Breast epithelium (tissue), 4 donors: ENCODE measurements at regions not wholly inside any gene's neighbourhood (a gene's known extent, or its start where the extent isn't known, plus 50 kb on each side); places are given as distances from the start of the nearest gene placed in this dataset.

Experiments
- DNase-seq, 2 donors: peaks; one replicate each; pipeline ENCODE4 v3.0.0-alpha.2; 2019; ENCODE audit warnings: low spot score in 2 of 2
- H3K27ac ChIP-seq, 2 donors: fragments of 200-600 bp; sonication (generic) in 1 of 2; one replicate each; pipeline ENCODE4 v1.5.1; 2016 to 2019; ENCODE audit warnings: mild to moderate bottlenecking in 1 of 2
- H3K27me3 ChIP-seq, 2 donors: fragments of 200-600 bp; sonication (generic) in 1 of 2; one replicate each; pipeline versions ENCODE4 v1.5.1 to v1.6.0; 2017 to 2019; ENCODE audit warnings: control low read depth in 1 of 2, mild to moderate bottlenecking in 1 of 2
- H3K36me3 ChIP-seq: fragments of 200-600 bp; one replicate; pipeline ENCODE4 v1.5.1; 2019
- H3K4me1 ChIP-seq, 2 donors: fragments of 200-600 bp; sonication (generic); one replicate each; pipeline ENCODE4 v1.5.1; 2016 to 2019; ENCODE audit warnings: control low read depth in 1 of 2
- H3K4me3 ChIP-seq, 3 donors: fragments of 200-600 bp; sonication (generic); 1 replicate in 2 of 3; 2 replicates in 1 of 3; pipeline ENCODE4 v1.5.1; 2016 to 2019; ENCODE audit warnings: mild to moderate bottlenecking in 3 of 3, moderate library complexity in 2 of 3
- H3K9me3 ChIP-seq, 2 donors: fragments of 200-600 bp; sonication (generic) in 1 of 2; one replicate each; pipeline ENCODE4 v1.5.1; 2016 to 2019; ENCODE audit warnings: control low read depth in 1 of 2
- POLR2A ChIP-seq: fragments of 450-650 bp; IDR thresholded peaks from one replicate; pipeline ENCODE4 v1.6.1; 2016; ENCODE audit warnings: antibody characterized with exemption, mild to moderate bottlenecking, moderate library complexity
- POLR2AphosphoS5 ChIP-seq, 3 donors: sonication (generic); formaldehyde crosslinking; IDR thresholded peaks; one replicate each; pipeline ENCODE4 v1.6.1; 2017; ENCODE audit warnings: antibody characterized with exemption in 3 of 3
- intact Hi-C: fragments of 100-400 bp; cut with DNase I; formaldehyde crosslinking; loops from one replicate; pipeline ENCODE4 v1.15.1; 2023; ENCODE audit warnings: low total_unique reads
- TF ChIP-seq, protein P1 (sequence below), 3 donors: fragments of 450-650 bp; IDR thresholded peaks; one replicate each; pipeline ENCODE4 v1.5.1; 2016 to 2017; ENCODE audit warnings: antibody characterized with exemption in 3 of 3, mild to moderate bottlenecking in 3 of 3, moderate library complexity in 3 of 3

DNA sequence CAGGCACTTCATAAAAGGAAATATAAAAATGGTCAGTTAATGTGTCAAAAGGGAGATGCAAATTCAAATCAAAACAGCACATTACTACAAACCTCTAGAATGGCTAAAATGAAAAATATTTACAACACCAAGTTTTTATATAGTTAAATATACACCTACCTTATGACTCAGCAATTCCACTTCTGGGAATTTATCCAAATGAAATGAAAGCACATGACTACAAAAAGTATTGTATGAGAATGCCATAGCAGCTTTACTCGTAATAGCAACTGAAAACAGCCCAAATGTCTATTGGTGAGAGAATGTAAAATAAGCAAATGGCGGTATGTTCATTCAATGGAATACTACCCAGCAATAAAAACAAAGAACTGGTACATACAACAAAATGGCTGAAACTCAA lies 175.8 kb upstream of the SPAG17 start:
- TF ChIP-seq POLR2A = no peak
- no peak for TF ChIP-seq POLR2AphosphoS5 (IDR thresholded peaks at IDR 0.05)
- TF ChIP-seq, protein P1, sequence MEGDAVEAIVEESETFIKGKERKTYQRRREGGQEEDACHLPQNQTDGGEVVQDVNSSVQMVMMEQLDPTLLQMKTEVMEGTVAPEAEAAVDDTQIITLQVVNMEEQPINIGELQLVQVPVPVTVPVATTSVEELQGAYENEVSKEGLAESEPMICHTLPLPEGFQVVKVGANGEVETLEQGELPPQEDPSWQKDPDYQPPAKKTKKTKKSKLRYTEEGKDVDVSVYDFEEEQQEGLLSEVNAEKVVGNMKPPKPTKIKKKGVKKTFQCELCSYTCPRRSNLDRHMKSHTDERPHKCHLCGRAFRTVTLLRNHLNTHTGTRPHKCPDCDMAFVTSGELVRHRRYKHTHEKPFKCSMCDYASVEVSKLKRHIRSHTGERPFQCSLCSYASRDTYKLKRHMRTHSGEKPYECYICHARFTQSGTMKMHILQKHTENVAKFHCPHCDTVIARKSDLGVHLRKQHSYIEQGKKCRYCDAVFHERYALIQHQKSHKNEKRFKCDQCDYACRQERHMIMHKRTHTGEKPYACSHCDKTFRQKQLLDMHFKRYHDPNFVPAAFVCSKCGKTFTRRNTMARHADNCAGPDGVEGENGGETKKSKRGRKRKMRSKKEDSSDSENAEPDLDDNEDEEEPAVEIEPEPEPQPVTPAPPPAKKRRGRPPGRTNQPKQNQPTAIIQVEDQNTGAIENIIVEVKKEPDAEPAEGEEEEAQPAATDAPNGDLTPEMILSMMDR (IDR thresholded peaks at IDR 0.05) = no peak
- H3K4me3 ChIP-seq = no peak overlapping the region
- no peak for DNase-seq
- peaks cover 0 to 51% of the 10 kb centered on the region in 2 donors for H3K9me3 ChIP-seq
- H3K36me3 ChIP-seq = no peaks in the 10 kb centered on the region
- no peaks in the 10 kb centered on the region for H3K4me1 ChIP-seq
- intact Hi-C loops = no loop called here
- H3K27ac ChIP-seq = no peak overlapping the region
- no peaks in the 10 kb centered on the region for H3K27me3 ChIP-seq

DNA sequence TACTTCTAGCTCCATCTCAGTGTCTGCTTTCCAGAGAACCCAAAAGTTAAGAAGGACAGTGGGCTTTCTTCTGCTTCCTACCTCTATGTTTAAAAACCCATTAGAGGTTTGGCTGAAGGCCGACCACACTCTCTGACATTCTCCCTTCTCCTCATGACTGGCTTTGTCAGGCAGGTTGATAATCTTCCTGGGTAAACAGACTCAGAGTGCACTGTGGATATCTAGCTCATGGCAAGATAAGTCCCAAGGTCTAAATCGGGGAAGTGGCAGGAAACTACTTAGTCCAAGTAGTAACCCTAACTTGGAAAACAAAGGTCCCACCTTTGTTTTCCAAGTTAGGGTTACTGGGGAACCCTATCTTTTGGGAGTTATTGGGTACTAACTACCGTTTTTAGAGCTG lies 161.9 kb upstream of the SPAG17 start:
- intact Hi-C loops = no loop called here
- DNase-seq = no peak
- Histone ChIP-seq H3K4me1 (no peaks in the 10 kb centered on the region), H3K27ac (no peak overlapping the region), H3K36me3 (no peaks in the 10 kb centered on the region), H3K4me3 (no peak overlapping the region), H3K27me3 (no peaks in the 10 kb centered on the region), H3K9me3 (no peaks in the 10 kb centered on the region)
- no peak for TF ChIP-seq POLR2AphosphoS5 (IDR thresholded peaks at IDR 0.05)

DNA sequence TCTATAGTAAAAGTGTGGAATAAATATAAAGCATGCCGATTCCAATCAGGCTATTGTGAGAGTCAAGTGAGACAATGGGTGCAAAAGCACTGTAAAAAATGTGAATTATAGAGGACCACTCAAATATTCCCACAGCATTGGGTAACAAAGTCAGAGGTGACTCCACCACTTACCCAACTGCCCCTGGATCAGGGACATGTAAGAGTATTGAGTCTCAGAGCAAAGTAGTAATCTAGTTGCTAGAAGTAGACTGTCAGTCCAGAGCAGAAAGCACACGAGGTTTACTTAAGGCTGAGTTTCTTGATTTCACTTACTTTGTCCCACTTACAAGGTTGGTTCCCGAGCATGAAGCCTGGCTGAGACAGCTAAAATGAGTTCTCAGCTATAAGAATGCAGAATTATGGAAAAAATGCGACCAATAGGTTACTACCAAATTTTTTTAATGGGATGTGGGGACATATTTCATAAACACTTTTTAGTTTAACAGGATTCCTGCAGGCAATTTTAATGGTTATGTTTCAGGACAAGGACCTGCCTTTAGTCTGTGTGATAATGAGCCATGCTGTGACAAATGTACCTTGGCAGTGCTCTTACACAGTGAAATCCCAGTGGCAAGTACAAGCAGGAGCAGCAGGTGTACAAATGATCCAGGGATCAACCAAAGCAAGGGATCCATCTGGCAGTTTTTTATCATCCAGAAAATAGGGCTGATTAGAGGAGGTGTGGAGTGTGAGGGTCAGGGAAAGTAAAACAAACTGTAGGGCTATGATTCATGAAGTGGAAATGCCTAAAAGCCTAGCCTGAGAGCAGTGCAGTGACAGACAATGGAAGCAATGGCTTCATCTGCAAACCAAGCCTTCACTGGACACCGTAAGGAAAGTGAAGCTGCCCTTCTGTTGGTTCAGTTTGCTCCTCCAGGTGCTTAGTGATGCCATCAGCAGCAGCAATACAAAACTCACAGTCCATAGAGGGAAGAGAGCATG lies 156.2 kb upstream of the SPAG17 start:
- Histone ChIP-seq H3K4me3 (no peak overlapping the region), H3K9me3 (no peaks in the 10 kb centered on the region), H3K4me1 (no peaks in the 10 kb centered on the region), H3K36me3 (no peaks in the 10 kb centered on the region), H3K27ac (no peak overlapping the region), H3K27me3 (no peaks in the 10 kb centered on the region)
- intact Hi-C loops = no loop called here
- DNase-seq = no peak
- TF ChIP-seq POLR2A (no peak), POLR2AphosphoS5 (IDR thresholded peaks at IDR 0.05) (no peak)
- TF ChIP-seq, protein P1 (IDR thresholded peaks at IDR 0.05) = no peak

DNA sequence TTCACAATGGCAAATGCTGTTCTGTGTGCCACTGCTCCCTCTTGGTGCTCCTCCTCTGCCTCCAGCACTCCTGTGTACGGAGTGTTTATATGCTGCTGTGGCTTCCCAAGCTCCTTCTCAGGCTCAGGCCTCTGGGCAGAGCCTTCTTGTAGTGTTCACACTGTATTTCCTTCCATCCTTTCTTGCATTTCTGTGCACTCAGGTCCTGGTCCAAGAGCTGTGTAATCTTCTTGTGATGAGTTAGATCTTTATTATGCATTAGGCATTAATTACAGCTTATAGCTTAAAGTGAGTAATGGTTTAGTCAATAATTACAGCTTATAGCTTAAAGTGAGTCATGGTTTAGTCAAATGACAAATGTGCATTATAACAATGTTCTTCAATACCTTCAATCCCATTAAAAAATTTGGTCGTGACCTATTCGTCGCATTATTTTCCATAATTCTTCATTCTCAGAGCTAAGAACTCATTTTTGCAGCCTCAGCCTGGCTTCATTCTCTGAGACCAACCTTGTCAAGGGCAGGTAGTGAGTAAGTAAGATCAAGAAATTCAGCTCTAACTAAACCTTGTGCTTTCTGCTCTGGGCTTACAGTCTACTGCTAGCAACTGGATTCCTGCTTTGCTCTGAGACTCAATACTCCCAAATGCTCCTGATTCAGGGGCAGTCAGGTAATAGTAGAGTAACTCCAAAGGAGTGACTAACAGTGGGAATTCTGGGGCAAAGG lies 154.5 kb upstream of the SPAG17 start:
- intact Hi-C loops = no loop called here
- DNase-seq = no peak
- Histone ChIP-seq H3K9me3 (no peaks in the 10 kb centered on the region), H3K4me1 (no peaks in the 10 kb centered on the region), H3K27ac (no peak overlapping the region), H3K27me3 (no peaks in the 10 kb centered on the region), H3K4me3 (no peak overlapping the region), H3K36me3 (no peaks in the 10 kb centered on the region)
- TF ChIP-seq POLR2A = no peak
- no peak for TF ChIP-seq POLR2AphosphoS5 (IDR thresholded peaks at IDR 0.05)
- TF ChIP-seq, protein P1 (IDR thresholded peaks at IDR 0.05) = no peak

DNA sequence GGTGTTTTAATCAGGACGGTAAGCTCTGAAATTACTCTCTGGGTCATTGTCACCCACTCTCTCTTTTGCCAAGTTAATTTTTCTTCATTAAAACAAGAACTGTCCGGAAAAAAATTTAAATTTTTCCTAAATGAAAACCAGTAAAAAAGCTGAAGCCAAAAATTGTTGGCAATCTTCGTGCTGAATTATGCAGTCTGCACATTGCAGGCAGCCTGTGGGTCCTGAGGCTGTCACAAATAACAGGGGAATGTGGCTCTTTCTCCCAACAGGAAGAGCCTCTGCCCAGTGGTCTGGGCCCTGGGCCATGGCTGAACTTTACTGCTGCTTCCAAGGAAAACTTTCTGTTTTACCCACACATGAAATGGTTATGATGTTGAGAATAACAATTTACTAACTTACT lies 153.9 kb upstream of the SPAG17 start:
- intact Hi-C loops = no loop called here
- TF ChIP-seq POLR2A (no peak), POLR2AphosphoS5 (IDR thresholded peaks at IDR 0.05) (no peak)
- TF ChIP-seq, protein P1 (IDR thresholded peaks at IDR 0.05) = no peak
- Histone ChIP-seq H3K9me3 (no peaks in the 10 kb centered on the region), H3K27ac (peak overlapping the region in 1 of 2 donors; percentile 39), H3K4me3 (no peak overlapping the region), H3K4me1 (no peaks in the 10 kb centered on the region), H3K27me3 (no peaks in the 10 kb centered on the region), H3K36me3 (no peaks in the 10 kb centered on the region)
- no peak for DNase-seq
